WERI-Rb-1 (cell line): ENCODE measurements at regions not wholly inside any gene's neighbourhood (a gene's known extent, or its start where the extent isn't known, plus 50 kb on each side); places are given as distances from the start of the nearest gene placed in this dataset.
A peak's percentile ranks its signal among the peaks of the same experiment; 100 is the strongest.
"Not testable (repeated sequence)": the region's sequence is repeated elsewhere in the genome, so short reads cannot be mapped to it uniquely, and the experiment has no call there.

Experiments used
- DNase-seq: peaks from one replicate; pipeline ENCODE4 v3.0.0-alpha.2; 2020
- H3K27ac ChIP-seq: fragments of 250-450 bp; sonication (Bioruptor Pico); 2 replicates; pipeline ENCODE4 v1.5.1; 2020; ENCODE audit warnings: mild to moderate bottlenecking, moderate library complexity
- H3K27me3 ChIP-seq: fragments of 250-450 bp; sonication (Bioruptor Pico); 2 replicates; pipeline ENCODE4 v1.5.1; 2021; ENCODE audit warnings: mild to moderate bottlenecking, low read depth, moderate library complexity; ENCODE audit not compliant: insufficient read depth, severe bottlenecking
- H3K36me3 ChIP-seq: fragments of 250-450 bp; sonication (Bioruptor Pico); 2 replicates; pipeline ENCODE4 v1.5.1; 2020; ENCODE audit warnings: mild to moderate bottlenecking, moderate library complexity
- H3K4me3 ChIP-seq: 2 replicates; pipeline ENCODE4 v1.5.1; 2011; ENCODE audit warnings: low read depth, mild to moderate bottlenecking, control low read depth, low read length
- H3K9me3 ChIP-seq: fragments of 250-450 bp; sonication (Bioruptor Pico); 2 replicates; pipeline ENCODE4 v1.5.1; 2021; ENCODE audit warnings: mild to moderate bottlenecking, moderate library complexity; ENCODE audit not compliant: severe bottlenecking
- CTCF ChIP-seq: IDR thresholded peaks from 2 replicates; pipeline ENCODE4 v1.5.1; 2011; ENCODE audit warnings: low read depth, mild to moderate bottlenecking, control low read depth, inconsistent platforms, low read length

- peak overlapping the region; percentile 29 for H3K4me3 ChIP-seq
- TF ChIP-seq CTCF: 0 out of 2 replicates have a peak, but pooled peaks have one; percentile 5
- no peaks in the 10 kb centered on the region for H3K9me3 ChIP-seq
- H3K36me3 ChIP-seq: no peaks in the 10 kb centered on the region
- peak; percentile 91 for DNase-seq
- H3K27ac ChIP-seq: peak overlapping the region; percentile 60
- H3K27me3 ChIP-seq: no peaks in the 10 kb centered on the region
These were observed 196.4 kb downstream of the IGLL1 start for GRCh38 chr22:23383491-23384361.

- DNase-seq: no peak
- no peaks in the 10 kb centered on the region for H3K27me3 ChIP-seq
These were observed 197.5 kb downstream of the IGLL1 start for GRCh38 chr22:23382428-23383218.

GRCh38 chr22:23381661-23382427 lies 198.2 kb downstream of the IGLL1 start:
- Histone ChIP-seq H3K9me3 (no peaks in the 10 kb centered on the region), H3K27me3 (no peaks in the 10 kb centered on the region), H3K27ac (no peak overlapping the region), H3K36me3 (no peaks in the 10 kb centered on the region), H3K4me3 (no peak overlapping the region)
- no peak for DNase-seq
- TF ChIP-seq CTCF: no peak

More at GRCh38 chr22:23382428-23383218, 197.5 kb downstream of the IGLL1 start:
- TF ChIP-seq CTCF: no peak
- Histone ChIP-seq H3K36me3 (no peaks in the 10 kb centered on the region), H3K4me3 (no peak overlapping the region), H3K9me3 (no peaks in the 10 kb centered on the region), H3K27ac (no peak overlapping the region)

GRCh38 chr22:23380911-23381310 lies 199.2 kb downstream of the IGLL1 start:
- no peak for TF ChIP-seq CTCF
- no peaks in the 10 kb centered on the region for H3K9me3 ChIP-seq
- no peak overlapping the region for H3K27ac ChIP-seq
- no peak overlapping the region for H3K4me3 ChIP-seq
- no peaks in the 10 kb centered on the region for H3K27me3 ChIP-seq
- no peaks in the 10 kb centered on the region for H3K36me3 ChIP-seq
- DNase-seq: no peak

GRCh38 chr22:23380230-23380573 lies 199.9 kb downstream of the IGLL1 start:
- no peak for TF ChIP-seq CTCF
- Histone ChIP-seq H3K36me3 (no peaks in the 10 kb centered on the region), H3K4me3 (no peak overlapping the region), H3K27ac (no peak overlapping the region), H3K27me3 (no peaks in the 10 kb centered on the region), H3K9me3 (no peaks in the 10 kb centered on the region)
- no peak for DNase-seq

GRCh38 chr22:23379540-23380229 lies 199.4 kb downstream of the BCR start:
- not testable (repeated sequence) for H3K36me3 ChIP-seq, DNase-seq, H3K27me3 ChIP-seq, H3K9me3 ChIP-seq, H3K4me3 ChIP-seq, H3K27ac ChIP-seq
